HG03439 (cell line): ENCODE measurements at regions not wholly inside any gene's neighbourhood (a gene's known extent, or its start where the extent isn't known, plus 50 kb on each side); places are given as distances from the start of the nearest gene placed in this dataset.
"Not testable (repeated sequence)": the region's sequence is repeated elsewhere in the genome, so short reads cannot be mapped to it uniquely, and the experiment has no call there.

Experiments
- ATAC-seq: cut with Tn5 transposase; IDR thresholded peaks from one replicate; pipeline ENCODE4 v1.9.1; 2021; ENCODE audit warnings: mild to moderate bottlenecking, moderate library complexity; ENCODE audit not compliant: unreplicated experiment

GRCh38 chr5:107010060-107010459 is 660.7 kb downstream of the EFNA5 start:
- no peak for ATAC-seq

- ATAC-seq: no peak
These were observed 665.1 kb downstream of the EFNA5 start for GRCh38 chr5:107005653-107006052.

- no peak for ATAC-seq
These were observed 665.6 kb downstream of the EFNA5 start for GRCh38 chr5:107005161-107005560.

- no peak for ATAC-seq
These were observed 668.6 kb downstream of the EFNA5 start for GRCh38 chr5:107002115-107002514.

GRCh38 chr5:106999506-106999905 is 671.2 kb downstream of the EFNA5 start:
- not testable (repeated sequence) for ATAC-seq

- ATAC-seq: no peak
These were observed 684.7 kb downstream of the EFNA5 start for GRCh38 chr5:106986006-106986405.

GRCh38 chr5:106985174-106985573 is 685.6 kb downstream of the EFNA5 start:
- ATAC-seq: no peak

GRCh38 chr5:106979178-106979577 is 691.6 kb downstream of the EFNA5 start:
- ATAC-seq: not testable (repeated sequence)

GRCh38 chr5:106978582-106979165 is 692.1 kb downstream of the EFNA5 start:
- ATAC-seq: not testable (repeated sequence)

- no peak for ATAC-seq
These were observed 694.4 kb downstream of the EFNA5 start for GRCh38 chr5:106976363-106976762.

GRCh38 chr5:106974272-106974671 is 696.5 kb downstream of the EFNA5 start:
- ATAC-seq: no peak

GRCh38 chr5:106966686-106967315 is 703.9 kb downstream of the EFNA5 start:
- ATAC-seq: no peak

- ATAC-seq: no peak
These were observed 706.6 kb downstream of the EFNA5 start for GRCh38 chr5:106964132-106964531.

- no peak for ATAC-seq
These were observed 707.1 kb downstream of the EFNA5 start for GRCh38 chr5:106963630-106964029.

- ATAC-seq: no peak
These were observed 708.1 kb downstream of the EFNA5 start for GRCh38 chr5:106962464-106963230.

- no peak for ATAC-seq
These were observed 711.4 kb downstream of the EFNA5 start for GRCh38 chr5:106959387-106959786.

- ATAC-seq: no peak
These were observed 713.4 kb downstream of the EFNA5 start for GRCh38 chr5:106957336-106957735.

GRCh38 chr5:106956886-106957285 is 713.9 kb downstream of the EFNA5 start:
- no peak for ATAC-seq

GRCh38 chr5:106956187-106956586 is 714.5 kb downstream of the EFNA5 start:
- no peak for ATAC-seq

- no peak for ATAC-seq
These were observed 729.8 kb downstream of the EFNA5 start for GRCh38 chr5:106940986-106941385.

GRCh38 chr5:106940301-106940846 is 730.4 kb downstream of the EFNA5 start:
- ATAC-seq: no peak

- no peak for ATAC-seq
These were observed 747.3 kb downstream of the EFNA5 start for GRCh38 chr5:106923409-106923808.
